ENCODE measurements at regions not wholly inside any gene's neighbourhood (a gene's known extent, or its start where the extent isn't known, plus 50 kb on each side); places are given as distances from the start of the nearest gene placed in this dataset.

GRCh38 chr4:164538097-164538496, 215.8 kb upstream of the SMIM31 start:
- Mint-ChIP-seq H3K27me3 (no peaks in the 10 kb centered on the region), H3K9me3 (ENCODE audit: low read depth) (peaks cover 10% of the 10 kb centered on the region), H3K36me3 (ENCODE audit: low read depth) (no peaks in the 10 kb centered on the region), H3K27ac (no peak overlapping the region), H3K4me1 (no peaks in the 10 kb centered on the region), H3K4me3 (no peak overlapping the region)
- ChIA-PET POLR2A (no interaction called here), CTCF (no interaction called here)
- no peak for DNase-seq
- intact Hi-C loops (cut with DNase I, micrococcal nuclease), result no loop called here
- ATAC-seq, result no peak

- Mint-ChIP-seq H3K4me3 (no peak overlapping the region), H3K27ac (no peak overlapping the region), H3K4me1 (no peaks in the 10 kb centered on the region), H3K9me3 (ENCODE audit: low read depth) (peaks cover 10% of the 10 kb centered on the region), H3K27me3 (no peaks in the 10 kb centered on the region), H3K36me3 (ENCODE audit: low read depth) (no peaks in the 10 kb centered on the region)
- ATAC-seq (no peak), DNase-seq (no peak)
- CTCF ChIA-PET, result interaction anchor here (0.6 kb wide), 1 partner anchor 35 kb away, joined by 3 read pairs; no protein-coding TSS in a partner anchor
- POLR2A ChIA-PET, result no interaction called here
- intact Hi-C loops (cut with DNase I, micrococcal nuclease), result no loop called here
Observed at GRCh38 chr4:164540987-164541386, 212.9 kb upstream of the SMIM31 start.

GRCh38 chr4:164542431-164542830, 211.5 kb upstream of the SMIM31 start:
- H3K27ac Mint-ChIP-seq, result no peak overlapping the region
- no peak for ATAC-seq
- ChIA-PET CTCF (no interaction called here), POLR2A (no interaction called here)
- no peaks in the 10 kb centered on the region for H3K4me1 Mint-ChIP-seq
- H3K4me3 Mint-ChIP-seq, result no peak overlapping the region
- peaks cover 10% of the 10 kb centered on the region for H3K9me3 Mint-ChIP-seq (ENCODE audit: low read depth)
- no peaks in the 10 kb centered on the region for H3K36me3 Mint-ChIP-seq (ENCODE audit: low read depth)
- no peak for DNase-seq
- intact Hi-C loops (cut with DNase I, micrococcal nuclease), result no loop called here
- H3K27me3 Mint-ChIP-seq, result no peaks in the 10 kb centered on the region

- no peak overlapping the region for H3K4me3 Mint-ChIP-seq
- ATAC-seq (no peak), DNase-seq (no peak)
- intact Hi-C loops (cut with DNase I, micrococcal nuclease), result no loop called here
- H3K4me1 Mint-ChIP-seq, result no peaks in the 10 kb centered on the region
- H3K9me3 Mint-ChIP-seq (ENCODE audit: low read depth), result no peaks in the 10 kb centered on the region
- CTCF ChIA-PET, result interaction anchor here (0.6 kb wide), 1 partner anchor 11 kb away, joined by 3 read pairs; no protein-coding TSS in a partner anchor
- H3K27me3 Mint-ChIP-seq, result no peaks in the 10 kb centered on the region
- no peaks in the 10 kb centered on the region for H3K36me3 Mint-ChIP-seq (ENCODE audit: low read depth)
- H3K27ac Mint-ChIP-seq, result no peak overlapping the region
- POLR2A ChIA-PET, result no interaction called here
Observed at GRCh38 chr4:164550989-164551712, 202.8 kb upstream of the SMIM31 start.

GRCh38 chr4:164551713-164552040, 202.3 kb upstream of the SMIM31 start:
- no peaks in the 10 kb centered on the region for H3K4me1 Mint-ChIP-seq
- H3K36me3 Mint-ChIP-seq (ENCODE audit: low read depth), result no peaks in the 10 kb centered on the region
- POLR2A ChIA-PET, result no interaction called here
- H3K27me3 Mint-ChIP-seq, result no peaks in the 10 kb centered on the region
- no peaks in the 10 kb centered on the region for H3K9me3 Mint-ChIP-seq (ENCODE audit: low read depth)
- DNase-seq (no peak), ATAC-seq (no peak)
- no peak overlapping the region for H3K4me3 Mint-ChIP-seq
- CTCF ChIA-PET, result interaction anchor here (0.6 kb wide), 1 partner anchor 10 kb away, joined by 3 read pairs; no protein-coding TSS in a partner anchor
- intact Hi-C loops (cut with DNase I, micrococcal nuclease), result no loop called here
- no peak overlapping the region for H3K27ac Mint-ChIP-seq

- no peak overlapping the region for H3K27ac Mint-ChIP-seq
Observed at GRCh38 chr4:164571593-164572390, 182.1 kb upstream of the SMIM31 start.

GRCh38 chr4:164572877-164573279, 181.1 kb upstream of the SMIM31 start:
- ChIA-PET POLR2A (no interaction called here), CTCF (interaction anchor here (0.6 kb wide), 1 partner anchor 44 kb away, joined by 3 read pairs; no protein-coding TSS in a partner anchor)
- H3K36me3 Mint-ChIP-seq (ENCODE audit: low read depth), result no peaks in the 10 kb centered on the region
- no peak overlapping the region for H3K4me3 Mint-ChIP-seq
- no peak overlapping the region for H3K27ac Mint-ChIP-seq
- H3K27me3 Mint-ChIP-seq, result no peaks in the 10 kb centered on the region
- H3K4me1 Mint-ChIP-seq, result no peaks in the 10 kb centered on the region
- intact Hi-C loops (cut with DNase I, micrococcal nuclease), result no loop called here
- DNase-seq (no peak), ATAC-seq (no peak)
- H3K9me3 Mint-ChIP-seq (ENCODE audit: low read depth), result peaks cover 2% of the 10 kb centered on the region

More at GRCh38 chr4:164571593-164572390, 182.1 kb upstream of the SMIM31 start:
- Mint-ChIP-seq H3K4me3 (no peak overlapping the region), H3K9me3 (ENCODE audit: low read depth) (peaks cover 2% of the 10 kb centered on the region), H3K36me3 (ENCODE audit: low read depth) (no peaks in the 10 kb centered on the region), H3K27me3 (no peaks in the 10 kb centered on the region), H3K4me1 (no peaks in the 10 kb centered on the region)
- POLR2A ChIA-PET, result no interaction called here
- DNase-seq (no peak), ATAC-seq (no peak)
- CTCF ChIA-PET, result interaction anchor here (0.6 kb wide), 1 partner anchor 680 kb away, joined by 3 read pairs; no protein-coding TSS in a partner anchor
- intact Hi-C loops (cut with DNase I, micrococcal nuclease), result no loop called here

- no peaks in the 10 kb centered on the region for H3K36me3 Mint-ChIP-seq (ENCODE audit: low read depth)
Observed at GRCh38 chr4:164575861-164576260, 178.1 kb upstream of the SMIM31 start.

GRCh38 chr4:164579270-164579942, 174.5 kb upstream of the SMIM31 start:
- DNase-seq (no peak), ATAC-seq (no peak)
- no peak overlapping the region for H3K27ac Mint-ChIP-seq
- H3K4me1 Mint-ChIP-seq, result no peaks in the 10 kb centered on the region
- no peak overlapping the region for H3K4me3 Mint-ChIP-seq
- CTCF ChIA-PET, result no interaction called here
- no peaks in the 10 kb centered on the region for H3K36me3 Mint-ChIP-seq (ENCODE audit: low read depth)
- no peaks in the 10 kb centered on the region for H3K27me3 Mint-ChIP-seq
- POLR2A ChIA-PET, result no interaction called here
- intact Hi-C loops (cut with DNase I, micrococcal nuclease), result no loop called here
- H3K9me3 Mint-ChIP-seq (ENCODE audit: low read depth), result peaks cover 2% of the 10 kb centered on the region

More at GRCh38 chr4:164575861-164576260, 178.1 kb upstream of the SMIM31 start:
- H3K4me3 Mint-ChIP-seq, result no peak overlapping the region
- DNase-seq (no peak), ATAC-seq (no peak)
- no peaks in the 10 kb centered on the region for H3K9me3 Mint-ChIP-seq (ENCODE audit: low read depth)
- no peaks in the 10 kb centered on the region for H3K27me3 Mint-ChIP-seq
- POLR2A ChIA-PET, result no interaction called here
- CTCF ChIA-PET, result no interaction called here
- no peak overlapping the region for H3K27ac Mint-ChIP-seq
- intact Hi-C loops (cut with DNase I, micrococcal nuclease), result no loop called here
- H3K4me1 Mint-ChIP-seq, result no peaks in the 10 kb centered on the region

- Mint-ChIP-seq H3K4me3 (no peak overlapping the region), H3K4me1 (no peaks in the 10 kb centered on the region), H3K9me3 (ENCODE audit: low read depth) (peaks cover 5% of the 10 kb centered on the region), H3K36me3 (ENCODE audit: low read depth) (no peaks in the 10 kb centered on the region), H3K27ac (no peak overlapping the region), H3K27me3 (no peaks in the 10 kb centered on the region)
- ChIA-PET POLR2A (no interaction called here), CTCF (no interaction called here)
- DNase-seq (no peak), ATAC-seq (no peak)
- intact Hi-C loops (cut with DNase I, micrococcal nuclease), result no loop called here
Observed at GRCh38 chr4:164591666-164592065, 162.3 kb upstream of the SMIM31 start.

DNA sequence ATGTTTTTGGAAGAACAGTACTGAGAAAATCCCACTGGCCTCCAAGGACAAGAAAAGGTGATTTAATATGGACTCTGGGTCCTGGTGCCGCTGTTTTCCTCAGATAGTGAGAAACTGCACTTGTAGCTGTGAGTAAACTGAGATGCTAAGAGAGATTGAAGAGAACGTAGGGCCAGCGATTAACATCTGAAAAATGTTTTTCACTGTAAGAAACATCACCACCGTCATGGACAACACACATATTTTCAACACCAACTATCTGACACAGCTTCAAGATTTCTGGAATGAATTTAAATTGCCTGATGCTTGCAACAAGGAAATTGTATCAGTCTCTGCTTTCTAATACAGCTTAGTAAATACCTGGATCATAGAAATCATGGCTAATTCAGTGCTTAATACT, 158.2 kb upstream of the SMIM31 start:
- ChIA-PET POLR2A (no interaction called here), CTCF (no interaction called here)
- ATAC-seq (no peak), DNase-seq (no peak)
- intact Hi-C loops (cut with DNase I, micrococcal nuclease), result no loop called here
- Mint-ChIP-seq H3K9me3 (ENCODE audit: low read depth) (no peaks in the 10 kb centered on the region), H3K27me3 (no peaks in the 10 kb centered on the region), H3K4me3 (no peak overlapping the region), H3K4me1 (no peaks in the 10 kb centered on the region), H3K27ac (no peak overlapping the region), H3K36me3 (ENCODE audit: low read depth) (no peaks in the 10 kb centered on the region)
